ENCODE measurements at regions not wholly inside any gene's neighbourhood (a gene's known extent, or its start where the extent isn't known, plus 50 kb on each side); places are given as distances from the start of the nearest gene placed in this dataset.

- H3K4me3 ChIP-seq (ENCODE audit: low read depth in 2 of 2, low read length in 1 of 2), result peak overlapping the region in 1 of 2 experiments; percentile 31; a peak in 1 of 4 replicates
- H4K20me1 ChIP-seq (ENCODE audit: insufficient read depth), result no peaks in the 10 kb centered on the region
- no peaks in the 10 kb centered on the region for H3K36me3 ChIP-seq (replicated peaks in 1 of 2; ENCODE audit: control insufficient read depth in 1 of 2, insufficient read depth in 2 of 2, low read length in 1 of 2)
- H3K9ac ChIP-seq, result no peak overlapping the region
- H3K27me3 ChIP-seq (ENCODE audit: insufficient read depth), result peaks cover 24% of the 10 kb centered on the region; the same call in 1 of the 2 replicates
- CTCF ChIA-PET, result interaction anchor here (0.6 to 8.0 kb wide), 26 partner anchors 8 to 564 kb away, joined by 3 to 219 read pairs (median 3); partner anchors contain the start of gene HMGB3
- DNase-seq, result peak; percentile 79
- H3K79me2 ChIP-seq (ENCODE audit: insufficient read depth), result no peaks in the 10 kb centered on the region
- H3F3A ChIP-seq (replicated peaks; ENCODE audit: insufficient read depth), result no peaks in the 10 kb centered on the region
- no peak overlapping the region for H3K27ac ChIP-seq (ENCODE audit: low read depth in 2 of 2, low read length in 1 of 2)
- H3K4me2 ChIP-seq, result peak overlapping the region; percentile 34; the same call in 1 of the 2 replicates
- H3K9me3 ChIP-seq, result no peaks in the 10 kb centered on the region
- peaks cover 0 to 3% of the 10 kb centered on the region in 2 experiments; a peak in 1 of 4 replicates for H3K4me1 ChIP-seq (ENCODE audit: control insufficient read depth in 1 of 2, insufficient read depth in 2 of 2, low read depth in 1 of 2, low read length in 1 of 2)
- no peak for TF ChIP-seq FOXM1 (IDR thresholded peaks at IDR 0.05; ENCODE audit: low read depth)
- TF ChIP-seq RXRA (IDR thresholded peaks at IDR 0.05; ENCODE audit: borderline replicate concordance, low read depth), result no peak
- no peak for TF ChIP-seq SIN3A (IDR thresholded peaks at IDR 0.05; ENCODE audit: borderline replicate concordance, low read depth, low read length)
- no peak for TF ChIP-seq TCF12 (IDR thresholded peaks at IDR 0.05)
- TF ChIP-seq IRF3 (IDR thresholded peaks at IDR 0.05; ENCODE audit: low read depth, low read length), result no peak
- TF ChIP-seq SMC3 (IDR thresholded peaks at IDR 0.05; ENCODE audit: low read depth, low read length), result peak; percentile 92
- no peak for TF ChIP-seq ZBTB33 (IDR thresholded peaks at IDR 0.05; ENCODE audit: borderline replicate concordance, low read depth)
- TF ChIP-seq MEF2A (IDR thresholded peaks at IDR 0.05; ENCODE audit: borderline replicate concordance, low read depth), result no peak
- TF ChIP-seq TEAD4 (IDR thresholded peaks at IDR 0.05; ENCODE audit: borderline replicate concordance, insufficient read depth), result 0 out of 2 replicates have a peak, but pooled peaks have one; percentile 10
- no peak for TF ChIP-seq NFIC (IDR thresholded peaks at IDR 0.05; ENCODE audit: borderline replicate concordance)
- TF ChIP-seq TAF1 (IDR thresholded peaks at IDR 0.05; ENCODE audit: borderline replicate concordance, low read depth, low read length), result no peak
- TF ChIP-seq RFX5 (IDR thresholded peaks at IDR 0.05; ENCODE audit: low read length), result no peak
- TF ChIP-seq CHD2 (IDR thresholded peaks at IDR 0.05; ENCODE audit: low read length, partially characterized antibody), result no peak
- no peak for TF ChIP-seq GATA2 (CRISPR knock-in tag; IDR thresholded peaks at IDR 0.05)
- peak; percentile 77 for TF ChIP-seq RAD21 (IDR thresholded peaks at IDR 0.05; ENCODE audit: low read length)
- no peak for TF ChIP-seq USF1 (IDR thresholded peaks at IDR 0.05; ENCODE audit: borderline replicate concordance, low read depth)
- peak; percentile 92 for TF ChIP-seq CTCF (IDR thresholded peaks at IDR 0.05)
- TF ChIP-seq FOSL2 (IDR thresholded peaks at IDR 0.05; ENCODE audit: borderline replicate concordance, low read depth), result no peak
- no peak for TF ChIP-seq PBX3 (IDR thresholded peaks at IDR 0.05)
- TF ChIP-seq MAX (IDR thresholded peaks at IDR 0.05; ENCODE audit: low read depth), result peak; percentile 22; the same call in 1 of the 2 replicates
- peak; percentile 28; the same call in 1 of the 2 replicates for TF ChIP-seq NRF1 (IDR thresholded peaks at IDR 0.05; ENCODE audit: low read depth, low read length)
- no peak overlapping the region; the same call in 1 of the 2 replicates for H2AFZ ChIP-seq (ENCODE audit: low read depth)
- H3K9me2 ChIP-seq, result no peaks in the 10 kb centered on the region
- POLR2A ChIA-PET, result no interaction called here
- 18% methylated on average over 16 of the region's 41 CpGs for WGBS (ENCODE audit: low lambda C conversion rate)
Observed at GRCh38 chrX:151082077-151082948, 94.1 kb upstream of the GPR50 start.

Measured in SK-N-SH (cell line).